GM23338 (cell line): ENCODE measurements at regions not wholly inside any gene's neighbourhood (a gene's known extent, or its start where the extent isn't known, plus 50 kb on each side); places are given as distances from the start of the nearest gene placed in this dataset.

Source experiments
- CREB1 ChIP-seq: fragments of 250-450 bp; sonication (Bioruptor Pico); IDR thresholded peaks from 2 replicates; pipeline ENCODE4 v1.5.0; 2020; ENCODE audit warnings: low read depth, mild to moderate bottlenecking, moderate library complexity
- EZH2 ChIP-seq: fragments of 200-600 bp; sonication (generic); IDR thresholded peaks from one replicate; pipeline ENCODE4 v1.8.0; 2017; ENCODE audit warnings: antibody characterized with exemption, mild to moderate bottlenecking, low read depth; ENCODE audit not compliant: unreplicated experiment
- EZH2phosphoT487 ChIP-seq: fragments of 200-600 bp; sonication (generic); IDR thresholded peaks from one replicate; pipeline ENCODE4 v1.8.1; 2018; ENCODE audit warnings: antibody characterized with exemption; ENCODE audit not compliant: unreplicated experiment
- JUNB ChIP-seq: IDR thresholded peaks from one replicate; pipeline ENCODE4 v1.6.1; 2016; ENCODE audit warnings: antibody characterized with exemption; ENCODE audit not compliant: unreplicated experiment
- POLR2AphosphoS5 ChIP-seq: IDR thresholded peaks from 2 replicates; pipeline ENCODE4 v1.6.1; 2016; ENCODE audit warnings: antibody characterized with exemption, low read depth
- ZNF114 ChIP-seq: fragments of 250-450 bp; sonication (Bioruptor Pico); IDR thresholded peaks from 2 replicates; pipeline ENCODE4 v1.5.0; 2020; ENCODE audit warnings: mild to moderate bottlenecking, moderate library complexity
- TF ChIP-seq, protein P1 (sequence below), 2 experiments: fragments of 200-600 bp in 1 of 2; sonication (generic) in 1 of 2; conservative IDR thresholded peaks; 2 replicates each; pipeline versions ENCODE4 v1.5.1 to v1.6.1; 2016 to 2017; ENCODE audit warnings: antibody characterized with exemption in 2 of 2, low read depth in 2 of 2, mild to moderate bottlenecking in 2 of 2, moderate library complexity in 1 of 2
- TF ChIP-seq, protein P2 (sequence below): IDR thresholded peaks from 2 replicates; pipeline ENCODE4 v1.6.1; 2016; ENCODE audit warnings: antibody characterized with exemption
- TF ChIP-seq, protein P3 (sequence below): IDR thresholded peaks from one replicate; pipeline ENCODE4 v1.6.1; 2018; ENCODE audit warnings: antibody characterized with exemption; ENCODE audit not compliant: unreplicated experiment
- TF ChIP-seq, protein P4 (sequence below): fragments of 250-450 bp; sonication (Bioruptor Pico); IDR thresholded peaks from 2 replicates; pipeline ENCODE4 v1.5.0; 2020; ENCODE audit warnings: mild to moderate bottlenecking, moderate library complexity

DNA sequence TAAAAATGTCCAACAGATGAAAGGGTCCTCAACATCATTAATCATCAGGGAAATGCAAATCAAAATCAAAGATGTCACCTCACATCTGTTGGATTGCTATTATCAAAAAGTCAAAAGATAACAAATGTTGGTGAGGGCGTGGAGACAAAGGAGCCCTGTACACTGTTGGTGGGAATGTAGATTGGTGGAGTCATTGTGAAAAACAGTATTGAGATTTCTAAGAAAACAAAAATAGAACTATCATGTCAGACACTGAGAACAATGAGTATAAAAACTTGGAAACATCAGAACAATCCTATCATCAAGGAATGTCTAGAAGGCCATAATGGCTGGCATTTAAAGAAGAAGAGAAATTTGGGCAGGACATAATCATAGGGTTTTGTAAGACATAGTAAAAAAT lies 209.2 kb upstream of the PTGFR start:
- TF ChIP-seq, protein P1, sequence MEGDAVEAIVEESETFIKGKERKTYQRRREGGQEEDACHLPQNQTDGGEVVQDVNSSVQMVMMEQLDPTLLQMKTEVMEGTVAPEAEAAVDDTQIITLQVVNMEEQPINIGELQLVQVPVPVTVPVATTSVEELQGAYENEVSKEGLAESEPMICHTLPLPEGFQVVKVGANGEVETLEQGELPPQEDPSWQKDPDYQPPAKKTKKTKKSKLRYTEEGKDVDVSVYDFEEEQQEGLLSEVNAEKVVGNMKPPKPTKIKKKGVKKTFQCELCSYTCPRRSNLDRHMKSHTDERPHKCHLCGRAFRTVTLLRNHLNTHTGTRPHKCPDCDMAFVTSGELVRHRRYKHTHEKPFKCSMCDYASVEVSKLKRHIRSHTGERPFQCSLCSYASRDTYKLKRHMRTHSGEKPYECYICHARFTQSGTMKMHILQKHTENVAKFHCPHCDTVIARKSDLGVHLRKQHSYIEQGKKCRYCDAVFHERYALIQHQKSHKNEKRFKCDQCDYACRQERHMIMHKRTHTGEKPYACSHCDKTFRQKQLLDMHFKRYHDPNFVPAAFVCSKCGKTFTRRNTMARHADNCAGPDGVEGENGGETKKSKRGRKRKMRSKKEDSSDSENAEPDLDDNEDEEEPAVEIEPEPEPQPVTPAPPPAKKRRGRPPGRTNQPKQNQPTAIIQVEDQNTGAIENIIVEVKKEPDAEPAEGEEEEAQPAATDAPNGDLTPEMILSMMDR (conservative IDR thresholded peaks at IDR 0.05; ENCODE audit: low read depth in 2 of 2) = no peak
- no peak for TF ChIP-seq EZH2
- TF ChIP-seq POLR2AphosphoS5 = no peak
- TF ChIP-seq, protein P2, sequence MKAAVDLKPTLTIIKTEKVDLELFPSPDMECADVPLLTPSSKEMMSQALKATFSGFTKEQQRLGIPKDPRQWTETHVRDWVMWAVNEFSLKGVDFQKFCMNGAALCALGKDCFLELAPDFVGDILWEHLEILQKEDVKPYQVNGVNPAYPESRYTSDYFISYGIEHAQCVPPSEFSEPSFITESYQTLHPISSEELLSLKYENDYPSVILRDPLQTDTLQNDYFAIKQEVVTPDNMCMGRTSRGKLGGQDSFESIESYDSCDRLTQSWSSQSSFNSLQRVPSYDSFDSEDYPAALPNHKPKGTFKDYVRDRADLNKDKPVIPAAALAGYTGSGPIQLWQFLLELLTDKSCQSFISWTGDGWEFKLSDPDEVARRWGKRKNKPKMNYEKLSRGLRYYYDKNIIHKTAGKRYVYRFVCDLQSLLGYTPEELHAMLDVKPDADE = no peak
- TF ChIP-seq, protein P3, sequence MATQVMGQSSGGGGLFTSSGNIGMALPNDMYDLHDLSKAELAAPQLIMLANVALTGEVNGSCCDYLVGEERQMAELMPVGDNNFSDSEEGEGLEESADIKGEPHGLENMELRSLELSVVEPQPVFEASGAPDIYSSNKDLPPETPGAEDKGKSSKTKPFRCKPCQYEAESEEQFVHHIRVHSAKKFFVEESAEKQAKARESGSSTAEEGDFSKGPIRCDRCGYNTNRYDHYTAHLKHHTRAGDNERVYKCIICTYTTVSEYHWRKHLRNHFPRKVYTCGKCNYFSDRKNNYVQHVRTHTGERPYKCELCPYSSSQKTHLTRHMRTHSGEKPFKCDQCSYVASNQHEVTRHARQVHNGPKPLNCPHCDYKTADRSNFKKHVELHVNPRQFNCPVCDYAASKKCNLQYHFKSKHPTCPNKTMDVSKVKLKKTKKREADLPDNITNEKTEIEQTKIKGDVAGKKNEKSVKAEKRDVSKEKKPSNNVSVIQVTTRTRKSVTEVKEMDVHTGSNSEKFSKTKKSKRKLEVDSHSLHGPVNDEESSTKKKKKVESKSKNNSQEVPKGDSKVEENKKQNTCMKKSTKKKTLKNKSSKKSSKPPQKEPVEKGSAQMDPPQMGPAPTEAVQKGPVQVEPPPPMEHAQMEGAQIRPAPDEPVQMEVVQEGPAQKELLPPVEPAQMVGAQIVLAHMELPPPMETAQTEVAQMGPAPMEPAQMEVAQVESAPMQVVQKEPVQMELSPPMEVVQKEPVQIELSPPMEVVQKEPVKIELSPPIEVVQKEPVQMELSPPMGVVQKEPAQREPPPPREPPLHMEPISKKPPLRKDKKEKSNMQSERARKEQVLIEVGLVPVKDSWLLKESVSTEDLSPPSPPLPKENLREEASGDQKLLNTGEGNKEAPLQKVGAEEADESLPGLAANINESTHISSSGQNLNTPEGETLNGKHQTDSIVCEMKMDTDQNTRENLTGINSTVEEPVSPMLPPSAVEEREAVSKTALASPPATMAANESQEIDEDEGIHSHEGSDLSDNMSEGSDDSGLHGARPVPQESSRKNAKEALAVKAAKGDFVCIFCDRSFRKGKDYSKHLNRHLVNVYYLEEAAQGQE = no peak
- no peak for TF ChIP-seq EZH2phosphoT487
- no peak for TF ChIP-seq CREB1 (CRISPR knock-in tag)
- no peak for TF ChIP-seq JUNB
- no peak for TF ChIP-seq ZNF114 (CRISPR knock-in tag)
- TF ChIP-seq, protein P4, sequence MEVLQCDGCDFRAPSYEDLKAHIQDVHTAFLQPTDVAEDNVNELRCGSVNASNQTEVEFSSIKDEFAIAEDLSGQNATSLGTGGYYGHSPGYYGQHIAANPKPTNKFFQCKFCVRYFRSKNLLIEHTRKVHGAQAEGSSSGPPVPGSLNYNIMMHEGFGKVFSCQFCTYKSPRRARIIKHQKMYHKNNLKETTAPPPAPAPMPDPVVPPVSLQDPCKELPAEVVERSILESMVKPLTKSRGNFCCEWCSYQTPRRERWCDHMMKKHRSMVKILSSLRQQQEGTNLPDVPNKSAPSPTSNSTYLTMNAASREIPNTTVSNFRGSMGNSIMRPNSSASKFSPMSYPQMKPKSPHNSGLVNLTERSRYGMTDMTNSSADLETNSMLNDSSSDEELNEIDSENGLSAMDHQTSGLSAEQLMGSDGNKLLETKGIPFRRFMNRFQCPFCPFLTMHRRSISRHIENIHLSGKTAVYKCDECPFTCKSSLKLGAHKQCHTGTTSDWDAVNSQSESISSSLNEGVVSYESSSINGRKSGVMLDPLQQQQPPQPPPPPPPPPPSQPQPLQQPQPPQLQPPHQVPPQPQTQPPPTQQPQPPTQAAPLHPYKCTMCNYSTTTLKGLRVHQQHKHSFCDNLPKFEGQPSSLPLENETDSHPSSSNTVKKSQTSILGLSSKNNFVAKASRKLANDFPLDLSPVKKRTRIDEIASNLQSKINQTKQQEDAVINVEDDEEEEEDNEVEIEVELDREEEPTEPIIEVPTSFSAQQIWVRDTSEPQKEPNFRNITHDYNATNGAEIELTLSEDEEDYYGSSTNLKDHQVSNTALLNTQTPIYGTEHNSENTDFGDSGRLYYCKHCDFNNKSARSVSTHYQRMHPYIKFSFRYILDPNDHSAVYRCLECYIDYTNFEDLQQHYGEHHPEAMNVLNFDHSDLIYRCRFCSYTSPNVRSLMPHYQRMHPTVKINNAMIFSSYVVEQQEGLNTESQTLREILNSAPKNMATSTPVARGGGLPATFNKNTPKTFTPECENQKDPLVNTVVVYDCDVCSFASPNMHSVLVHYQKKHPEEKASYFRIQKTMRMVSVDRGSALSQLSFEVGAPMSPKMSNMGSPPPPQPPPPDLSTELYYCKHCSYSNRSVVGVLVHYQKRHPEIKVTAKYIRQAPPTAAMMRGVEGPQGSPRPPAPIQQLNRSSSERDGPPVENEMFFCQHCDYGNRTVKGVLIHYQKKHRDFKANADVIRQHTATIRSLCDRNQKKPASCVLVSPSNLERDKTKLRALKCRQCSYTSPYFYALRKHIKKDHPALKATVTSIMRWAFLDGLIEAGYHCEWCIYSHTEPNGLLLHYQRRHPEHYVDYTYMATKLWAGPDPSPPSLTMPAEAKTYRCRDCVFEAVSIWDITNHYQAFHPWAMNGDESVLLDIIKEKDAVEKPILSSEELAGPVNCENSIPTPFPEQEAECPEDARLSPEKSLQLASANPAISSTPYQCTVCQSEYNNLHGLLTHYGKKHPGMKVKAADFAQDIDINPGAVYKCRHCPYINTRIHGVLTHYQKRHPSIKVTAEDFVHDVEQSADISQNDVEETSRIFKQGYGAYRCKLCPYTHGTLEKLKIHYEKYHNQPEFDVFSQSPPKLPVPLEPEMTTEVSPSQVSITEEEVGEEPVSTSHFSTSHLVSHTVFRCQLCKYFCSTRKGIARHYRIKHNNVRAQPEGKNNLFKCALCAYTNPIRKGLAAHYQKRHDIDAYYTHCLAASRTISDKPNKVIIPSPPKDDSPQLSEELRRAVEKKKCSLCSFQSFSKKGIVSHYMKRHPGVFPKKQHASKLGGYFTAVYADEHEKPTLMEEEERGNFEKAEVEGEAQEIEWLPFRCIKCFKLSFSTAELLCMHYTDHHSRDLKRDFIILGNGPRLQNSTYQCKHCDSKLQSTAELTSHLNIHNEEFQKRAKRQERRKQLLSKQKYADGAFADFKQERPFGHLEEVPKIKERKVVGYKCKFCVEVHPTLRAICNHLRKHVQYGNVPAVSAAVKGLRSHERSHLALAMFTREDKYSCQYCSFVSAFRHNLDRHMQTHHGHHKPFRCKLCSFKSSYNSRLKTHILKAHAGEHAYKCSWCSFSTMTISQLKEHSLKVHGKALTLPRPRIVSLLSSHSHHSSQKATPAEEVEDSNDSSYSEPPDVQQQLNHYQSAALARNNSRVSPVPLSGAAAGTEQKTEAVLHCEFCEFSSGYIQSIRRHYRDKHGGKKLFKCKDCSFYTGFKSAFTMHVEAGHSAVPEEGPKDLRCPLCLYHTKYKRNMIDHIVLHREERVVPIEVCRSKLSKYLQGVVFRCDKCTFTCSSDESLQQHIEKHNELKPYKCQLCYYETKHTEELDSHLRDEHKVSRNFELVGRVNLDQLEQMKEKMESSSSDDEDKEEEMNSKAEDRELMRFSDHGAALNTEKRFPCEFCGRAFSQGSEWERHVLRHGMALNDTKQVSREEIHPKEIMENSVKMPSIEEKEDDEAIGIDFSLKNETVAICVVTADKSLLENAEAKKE (CRISPR knock-in tag) = no peak
